GM12864 (cell line): ENCODE measurements at regions not wholly inside any gene's neighbourhood (a gene's known extent, or its start where the extent isn't known, plus 50 kb on each side); places are given as distances from the start of the nearest gene placed in this dataset.

Experiments
- DNase-seq: peaks from one replicate; pipeline ENCODE4 v3.0.0-alpha.2; 2011; ENCODE audit warnings: low read depth
- H3K4me3 ChIP-seq: 2 replicates; pipeline ENCODE4 v1.5.1; 2011; ENCODE audit warnings: mild to moderate bottlenecking, low read depth, low read length, control low read depth
- TF ChIP-seq, protein P1 (sequence below): IDR thresholded peaks from 2 replicates; pipeline ENCODE4 v1.5.1; 2011; ENCODE audit warnings: low read depth, mild to moderate bottlenecking, moderate library complexity, low read length, control low read depth, inconsistent platforms; ENCODE audit errors: missing control alignments

DNA sequence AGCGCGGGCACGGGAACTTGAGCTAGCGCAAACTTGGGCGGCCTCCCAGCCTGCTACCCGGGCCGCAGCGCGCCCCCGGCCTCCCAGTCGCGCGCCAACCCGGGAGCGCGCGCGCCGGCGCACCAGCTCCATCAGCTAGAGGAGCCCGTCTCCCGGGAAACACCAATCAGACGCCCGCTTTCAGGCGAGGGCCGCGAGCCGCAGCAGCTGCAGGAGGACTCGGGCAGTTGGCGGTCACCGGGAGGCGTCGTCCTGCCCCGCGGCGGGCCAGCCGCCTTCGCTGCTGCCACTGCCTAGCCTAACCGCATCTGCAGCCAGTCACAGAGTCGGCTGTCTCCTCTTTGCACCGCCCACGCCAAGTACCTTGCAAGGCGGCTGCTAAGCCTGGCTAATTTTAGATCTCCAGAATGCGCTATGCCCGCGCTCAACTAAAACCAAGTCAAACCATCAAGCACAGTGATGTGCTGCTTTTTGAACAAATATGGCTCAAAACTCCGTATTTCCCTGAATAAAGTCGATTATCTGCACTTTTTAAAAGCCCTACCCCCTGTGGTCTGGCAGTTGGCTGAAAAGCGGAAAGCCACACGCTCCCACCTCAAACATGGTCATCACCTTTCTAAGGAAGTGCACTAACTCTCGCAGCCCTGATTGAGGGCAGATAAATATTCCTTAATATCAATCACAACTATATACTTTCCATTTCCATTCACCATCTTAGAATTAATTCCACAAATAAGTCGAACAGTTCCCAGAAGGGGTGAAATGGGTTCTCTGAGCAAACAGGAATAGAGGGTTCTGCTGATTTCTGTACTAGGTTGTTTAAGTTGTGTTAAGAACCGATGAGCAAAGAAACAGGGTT, 221.8 kb downstream of the MEF2C start:
- peak overlapping the region; percentile 54 for H3K4me3 ChIP-seq
- TF ChIP-seq, protein P1, sequence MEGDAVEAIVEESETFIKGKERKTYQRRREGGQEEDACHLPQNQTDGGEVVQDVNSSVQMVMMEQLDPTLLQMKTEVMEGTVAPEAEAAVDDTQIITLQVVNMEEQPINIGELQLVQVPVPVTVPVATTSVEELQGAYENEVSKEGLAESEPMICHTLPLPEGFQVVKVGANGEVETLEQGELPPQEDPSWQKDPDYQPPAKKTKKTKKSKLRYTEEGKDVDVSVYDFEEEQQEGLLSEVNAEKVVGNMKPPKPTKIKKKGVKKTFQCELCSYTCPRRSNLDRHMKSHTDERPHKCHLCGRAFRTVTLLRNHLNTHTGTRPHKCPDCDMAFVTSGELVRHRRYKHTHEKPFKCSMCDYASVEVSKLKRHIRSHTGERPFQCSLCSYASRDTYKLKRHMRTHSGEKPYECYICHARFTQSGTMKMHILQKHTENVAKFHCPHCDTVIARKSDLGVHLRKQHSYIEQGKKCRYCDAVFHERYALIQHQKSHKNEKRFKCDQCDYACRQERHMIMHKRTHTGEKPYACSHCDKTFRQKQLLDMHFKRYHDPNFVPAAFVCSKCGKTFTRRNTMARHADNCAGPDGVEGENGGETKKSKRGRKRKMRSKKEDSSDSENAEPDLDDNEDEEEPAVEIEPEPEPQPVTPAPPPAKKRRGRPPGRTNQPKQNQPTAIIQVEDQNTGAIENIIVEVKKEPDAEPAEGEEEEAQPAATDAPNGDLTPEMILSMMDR: no peak
- no peak for DNase-seq

DNA sequence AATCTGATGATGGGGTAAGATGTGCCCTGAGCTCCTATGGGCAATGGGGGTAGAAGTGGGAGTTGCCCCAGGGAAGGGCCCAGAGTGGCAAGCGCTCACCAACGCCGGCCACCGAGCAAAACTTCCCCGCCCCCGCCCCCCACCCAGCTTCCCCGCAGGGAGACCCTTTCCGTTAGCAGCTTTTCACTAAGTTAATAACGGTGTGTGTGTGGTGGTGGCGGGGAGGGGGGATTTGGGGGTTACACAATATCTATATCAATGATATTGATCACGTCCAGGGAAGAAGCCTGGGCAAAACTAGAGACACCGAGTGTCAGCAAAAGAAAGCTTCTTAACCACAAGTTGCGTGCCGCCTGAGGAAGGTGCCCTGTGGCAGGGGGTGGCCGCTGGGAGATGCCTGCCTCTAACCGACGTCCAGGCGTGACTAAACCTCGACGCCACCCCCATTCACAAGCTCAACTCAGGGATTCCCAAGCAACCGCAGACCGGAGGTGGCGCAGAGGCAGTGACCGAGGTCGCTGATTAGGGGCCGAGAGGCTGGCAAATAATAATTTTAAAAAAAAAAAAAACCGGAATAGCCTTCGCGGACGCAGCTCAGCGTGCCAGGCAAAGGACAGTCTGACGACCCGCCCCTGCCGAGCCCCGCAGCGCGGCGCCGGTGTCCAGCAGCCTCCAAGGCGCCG, 222.6 kb downstream of the MEF2C start:
- TF ChIP-seq, protein P1: no peak
- H3K4me3 ChIP-seq: peak overlapping the region; percentile 54
- no peak for DNase-seq

DNA sequence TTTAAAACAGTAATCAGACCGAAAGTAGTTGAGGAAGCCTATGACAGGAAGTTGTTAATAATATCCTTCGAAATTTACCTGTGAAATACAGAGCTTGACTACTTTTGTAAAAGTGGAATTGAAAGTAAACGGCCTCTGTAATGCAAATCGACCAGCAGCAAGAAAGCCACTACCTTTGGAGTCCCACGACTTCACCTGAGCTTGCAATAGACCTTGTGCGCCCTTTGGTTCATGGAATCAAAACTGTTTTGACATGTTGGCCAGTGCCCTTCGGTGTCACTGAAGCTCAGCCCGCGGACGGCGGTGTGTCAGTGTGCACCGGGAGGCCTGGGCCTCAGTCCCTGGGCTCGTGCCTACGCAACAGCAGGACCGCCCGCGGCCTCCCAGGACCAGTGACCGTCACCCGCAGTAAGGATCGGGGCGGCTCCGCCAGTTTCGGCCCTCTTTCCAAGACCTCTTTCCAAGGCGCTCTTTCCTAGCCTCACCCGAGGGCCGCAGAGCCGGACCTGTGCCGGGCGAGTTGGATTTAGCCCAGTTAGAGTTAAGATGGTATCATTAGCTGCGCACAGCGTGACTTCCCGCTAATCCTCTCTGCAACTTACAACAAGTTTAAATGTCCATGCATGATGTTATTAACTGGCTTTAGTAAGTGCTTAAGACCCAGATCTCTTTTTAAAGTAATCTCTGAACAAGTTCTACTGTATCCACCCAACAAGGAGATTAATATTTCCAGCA, 223.3 kb downstream of the MEF2C start:
- peak overlapping the region; percentile 44 for H3K4me3 ChIP-seq
- peak; percentile 58 for DNase-seq

DNA sequence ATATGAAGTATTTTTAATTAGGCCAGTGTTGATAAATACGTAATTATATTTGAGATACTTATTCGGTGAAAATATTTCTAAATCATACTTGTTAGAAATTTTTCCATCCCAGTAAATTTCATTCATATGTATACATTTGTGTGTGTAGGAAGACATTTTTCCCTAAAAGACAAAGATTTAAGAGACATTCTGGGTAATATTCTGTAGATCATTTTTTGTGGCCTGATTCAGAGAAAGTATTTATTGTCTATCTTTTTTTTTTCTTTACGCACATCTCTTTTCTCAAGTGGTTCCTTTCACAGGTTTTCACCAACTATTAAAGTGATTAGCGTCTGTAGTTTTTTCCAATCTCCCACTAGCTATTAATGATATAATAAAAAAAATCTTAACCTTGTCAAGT, 224.1 kb downstream of the MEF2C start:
- no peak overlapping the region for H3K4me3 ChIP-seq
- TF ChIP-seq, protein P1: no peak

More for the DNA sequence above, 223.3 kb downstream of the MEF2C start:
- TF ChIP-seq, protein P1: no peak

DNA sequence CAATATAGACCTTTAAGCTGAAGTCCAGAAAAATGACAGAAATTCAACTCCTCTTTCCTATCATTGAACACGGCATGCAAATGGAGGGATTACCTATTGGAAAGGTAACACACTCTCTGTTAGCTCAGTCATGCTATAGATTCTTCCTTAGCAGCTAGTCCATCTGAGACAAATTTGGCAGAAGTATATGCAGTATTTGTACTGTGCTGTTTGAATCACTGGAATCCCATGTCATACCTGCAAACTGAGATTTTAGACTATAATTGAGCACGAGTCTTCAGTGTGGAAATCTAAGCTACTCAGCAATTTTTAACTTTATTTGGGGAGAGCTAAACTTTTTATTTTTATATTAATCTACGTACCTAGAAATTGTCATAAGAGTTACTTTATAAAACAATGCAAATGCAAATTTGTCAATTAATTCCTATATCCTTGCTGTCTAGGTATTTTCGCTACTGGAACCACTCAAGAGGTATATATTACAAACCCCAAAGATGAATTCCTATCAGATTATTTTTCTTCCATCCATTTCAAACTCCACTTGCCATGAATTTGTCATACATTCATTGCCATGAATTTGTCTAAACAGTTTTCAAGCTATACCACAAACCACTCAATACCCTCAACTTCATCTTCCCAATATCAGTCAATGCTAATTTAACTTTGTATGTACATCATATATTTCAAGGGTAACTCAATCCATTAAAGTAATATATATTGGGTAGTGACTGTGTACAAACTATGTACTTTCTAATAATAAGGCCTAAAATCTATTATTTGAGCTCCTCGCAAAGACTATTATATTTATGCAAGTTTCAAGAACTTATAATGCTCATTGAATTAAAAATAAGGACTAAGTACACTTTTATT, 224.8 kb downstream of the MEF2C start:
- no peak overlapping the region for H3K4me3 ChIP-seq
- TF ChIP-seq, protein P1: no peak
- no peak for DNase-seq

More for the DNA sequence above, 224.1 kb downstream of the MEF2C start:
- no peak for DNase-seq

DNA sequence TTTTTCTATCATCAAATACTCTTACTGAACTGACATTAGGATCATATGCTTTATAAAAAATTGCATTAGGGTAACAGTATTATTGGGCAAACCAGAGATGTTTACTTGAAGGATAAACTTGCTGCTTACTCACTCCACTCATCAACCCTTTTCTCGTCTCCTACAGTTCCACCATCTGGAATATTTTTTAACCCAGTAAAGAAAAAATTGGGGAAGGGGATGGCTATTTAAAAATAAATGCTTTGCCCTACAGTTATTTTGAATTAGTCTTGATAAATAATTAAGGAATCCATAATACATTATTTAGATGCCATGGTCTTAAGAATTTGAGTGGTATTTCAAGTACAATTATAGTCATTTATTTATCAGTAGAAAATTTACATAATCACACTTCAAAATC, 225.8 kb downstream of the MEF2C start:
- H3K4me3 ChIP-seq: no peak overlapping the region
- TF ChIP-seq, protein P1: no peak
- no peak for DNase-seq
